Lung (tissue), 11 donors: ENCODE measurements at regions not wholly inside any gene's neighbourhood (a gene's known extent, or its start where the extent isn't known, plus 50 kb on each side); places are given as distances from the start of the nearest gene placed in this dataset.

Experiments
- ATAC-seq: fragments of 200-7000 bp; cut with Tn5 transposase; one replicate; pipeline ENCODE4 v1.9.1; 2020; ENCODE audit warnings: moderate number of reproducible peaks; ENCODE audit not compliant: insufficient read depth, low FRiP score
- DNase-seq, 3 donors: peaks; one replicate each; pipeline ENCODE4 v3.0.0-alpha.2; 2013 to 2017
- H3K27ac ChIP-seq, 2 donors: one replicate each; pipeline ENCODE4 v1.5.1; 2013; ENCODE audit warnings: mild to moderate bottlenecking in 2 of 2, moderate library complexity in 2 of 2, control low read depth in 1 of 2, inconsistent platforms in 1 of 2, low read depth in 1 of 2, low read length in 1 of 2
- H3K27me3 ChIP-seq, 3 donors: one replicate each; pipeline ENCODE4 v1.5.1; 2013; ENCODE audit warnings: low read length in 2 of 3; ENCODE audit not compliant: control insufficient read depth in 3 of 3, insufficient read depth in 3 of 3
- H3K36me3 ChIP-seq, 4 donors: one replicate each; pipeline ENCODE4 v1.5.1; 2013; ENCODE audit warnings: low read length in 4 of 4, mild to moderate bottlenecking in 1 of 4, moderate library complexity in 1 of 4; ENCODE audit not compliant: control insufficient read depth in 4 of 4, insufficient read depth in 4 of 4
- H3K4me1 ChIP-seq, 5 donors: one replicate each; pipeline ENCODE4 v1.5.1; 2013; ENCODE audit warnings: low read length in 5 of 5, mild to moderate bottlenecking in 2 of 5, moderate library complexity in 1 of 5; ENCODE audit not compliant: control insufficient read depth in 5 of 5, insufficient read depth in 5 of 5
- H3K4me3 ChIP-seq: one replicate; pipeline ENCODE4 v1.5.1; 2013; ENCODE audit warnings: mild to moderate bottlenecking, control low read depth, moderate library complexity
- H3K9ac ChIP-seq, 2 donors: one replicate each; pipeline ENCODE4 v1.5.1; 2013; ENCODE audit warnings: low read length in 2 of 2, control low read depth in 1 of 2; ENCODE audit not compliant: insufficient read depth in 1 of 2
- H3K9me3 ChIP-seq, 4 donors: one replicate each; pipeline ENCODE4 v1.5.1; 2013; ENCODE audit warnings: low read length in 3 of 4, mild to moderate bottlenecking in 1 of 4, moderate library complexity in 1 of 4; ENCODE audit not compliant: control insufficient read depth in 4 of 4, insufficient read depth in 3 of 4
- CTCF ChIP-seq: IDR thresholded peaks from 2 replicates; pipeline ENCODE4 v1.5.1; 2012; ENCODE audit warnings: mild to moderate bottlenecking; ENCODE audit errors: control extremely low read depth, extremely low read depth
- WGBS, 2 donors: extraction: QIAGEN DNeasy Blood & Tissue Kit; methylation state at CpG; one replicate each; pipeline ENCODE4 v1.1.7; 2013; 5-methylcytosine and 5-hydroxymethylcytosine counted together
- donor health status: control.
- donor health status: control.
- donor health status: Bipolar disorder and iron deficiency.
- donor health status: healthy.
- donor health status: DM: yes; HTN: yes; CAD: no.

GRCh38 chr4:32564626-32565025 lies 1844.5 kb downstream of the PCDH7 start:
- ATAC-seq (no peak), DNase-seq (peak in 1 of 3 donors; percentile 10)
- WGBS, 2 donors = 77 to 80% methylated on average over 2 of the region's 2 CpGs
- H3K4me1 ChIP-seq = peaks cover 0 to 6% (median 0%) of the 10 kb centered on the region in 5 donors
- no peaks in the 10 kb centered on the region for H3K9me3 ChIP-seq
- no peak for TF ChIP-seq CTCF
- no peak overlapping the region for H3K27ac ChIP-seq
- H3K9ac ChIP-seq = no peak overlapping the region
- no peaks in the 10 kb centered on the region for H3K36me3 ChIP-seq
- no peaks in the 10 kb centered on the region for H3K27me3 ChIP-seq
- H3K4me3 ChIP-seq = no peak overlapping the region

GRCh38 chr4:32569861-32570260 lies 1849.7 kb downstream of the PCDH7 start:
- no peaks in the 10 kb centered on the region for H3K9me3 ChIP-seq
- H3K27me3 ChIP-seq = no peaks in the 10 kb centered on the region
- no peak for TF ChIP-seq CTCF
- ATAC-seq (peak; percentile 53), DNase-seq (peak in 2 of 3 donors; percentile 18 to 40)
- H3K4me3 ChIP-seq = no peak overlapping the region
- no peak overlapping the region for H3K9ac ChIP-seq
- H3K36me3 ChIP-seq = no peaks in the 10 kb centered on the region
- H3K4me1 ChIP-seq = peaks cover 0 to 2% (median 0%) of the 10 kb centered on the region in 5 donors
- no peak overlapping the region for H3K27ac ChIP-seq

GRCh38 chr4:32572366-32572765 lies 1852.2 kb downstream of the PCDH7 start:
- no peaks in the 10 kb centered on the region for H3K27me3 ChIP-seq

More at GRCh38 chr4:32572366-32572765, 1852.2 kb downstream of the PCDH7 start:
- Histone ChIP-seq H3K4me1 (peaks cover 0 to 2% (median 0%) of the 10 kb centered on the region in 5 donors), H3K36me3 (no peaks in the 10 kb centered on the region), H3K9ac (no peak overlapping the region), H3K9me3 (no peaks in the 10 kb centered on the region), H3K27ac (no peak overlapping the region), H3K4me3 (no peak overlapping the region)
- no peak for ATAC-seq
- DNase-seq = no peak
- no peak for TF ChIP-seq CTCF
